ENCODE measurements at regions not wholly inside any gene's neighbourhood (a gene's known extent, or its start where the extent isn't known, plus 50 kb on each side); places are given as distances from the start of the nearest gene placed in this dataset.

DNA sequence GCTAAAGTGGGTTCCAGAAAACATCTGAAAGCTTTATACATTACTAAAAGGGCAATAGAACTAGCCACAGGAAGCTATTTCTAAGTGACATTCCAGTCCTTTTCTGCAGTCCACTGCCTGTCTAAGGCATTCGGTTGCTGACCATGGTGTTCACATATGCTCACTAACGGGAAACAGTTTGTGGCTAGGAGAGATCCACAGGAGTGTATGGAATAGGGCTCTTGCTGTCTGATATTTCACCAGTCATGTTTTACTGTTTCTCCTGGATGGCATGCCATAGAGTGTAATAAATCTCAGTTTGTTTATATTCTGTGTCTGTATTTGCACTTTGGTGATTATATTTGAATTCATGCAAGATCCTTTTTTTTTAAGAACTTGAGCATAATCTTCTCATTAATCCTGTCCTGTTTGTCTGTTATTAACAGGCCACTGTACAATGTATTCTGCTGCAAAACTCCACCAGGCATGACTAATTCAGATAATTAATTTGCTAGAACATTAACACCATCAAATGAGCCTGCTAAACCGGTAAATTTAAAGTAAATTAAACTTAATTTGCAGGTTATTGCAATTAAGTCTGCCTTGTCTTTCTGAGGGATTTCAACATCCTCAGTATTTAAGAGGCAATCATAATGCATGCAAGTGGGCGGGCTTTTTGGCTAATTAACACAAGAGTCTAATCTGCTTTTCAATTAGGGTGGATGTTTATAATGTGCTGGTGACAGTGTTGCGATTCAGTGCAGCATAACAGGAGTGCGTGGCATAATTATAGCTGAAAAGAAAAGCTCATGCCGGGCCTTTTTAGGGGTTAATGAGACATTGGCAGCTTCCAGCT, 201.3 kb downstream of the POU4F1 start:
- TF ChIP-seq, protein P1, sequence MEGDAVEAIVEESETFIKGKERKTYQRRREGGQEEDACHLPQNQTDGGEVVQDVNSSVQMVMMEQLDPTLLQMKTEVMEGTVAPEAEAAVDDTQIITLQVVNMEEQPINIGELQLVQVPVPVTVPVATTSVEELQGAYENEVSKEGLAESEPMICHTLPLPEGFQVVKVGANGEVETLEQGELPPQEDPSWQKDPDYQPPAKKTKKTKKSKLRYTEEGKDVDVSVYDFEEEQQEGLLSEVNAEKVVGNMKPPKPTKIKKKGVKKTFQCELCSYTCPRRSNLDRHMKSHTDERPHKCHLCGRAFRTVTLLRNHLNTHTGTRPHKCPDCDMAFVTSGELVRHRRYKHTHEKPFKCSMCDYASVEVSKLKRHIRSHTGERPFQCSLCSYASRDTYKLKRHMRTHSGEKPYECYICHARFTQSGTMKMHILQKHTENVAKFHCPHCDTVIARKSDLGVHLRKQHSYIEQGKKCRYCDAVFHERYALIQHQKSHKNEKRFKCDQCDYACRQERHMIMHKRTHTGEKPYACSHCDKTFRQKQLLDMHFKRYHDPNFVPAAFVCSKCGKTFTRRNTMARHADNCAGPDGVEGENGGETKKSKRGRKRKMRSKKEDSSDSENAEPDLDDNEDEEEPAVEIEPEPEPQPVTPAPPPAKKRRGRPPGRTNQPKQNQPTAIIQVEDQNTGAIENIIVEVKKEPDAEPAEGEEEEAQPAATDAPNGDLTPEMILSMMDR (conservative IDR thresholded peaks at IDR 0.05; ENCODE audit: low read depth, low read length) = no peak
- TF ChIP-seq EZH2 (IDR thresholded peaks at IDR 0.05; ENCODE audit: low read length, unreplicated experiment) = no peak
